B cell (primary cell): ENCODE measurements at regions not wholly inside any gene's neighbourhood (a gene's known extent, or its start where the extent isn't known, plus 50 kb on each side); places are given as distances from the start of the nearest gene placed in this dataset.

ENCODE experiments used
- ATAC-seq: fragments of 200-7000 bp; cut with Tn5 transposase; one replicate; pipeline ENCODE4 v1.10.0; 2021; ENCODE audit warnings: low read depth, mild to moderate bottlenecking, moderate number of reproducible peaks, moderate library complexity
- CTCF ChIA-PET: fragments of 350-600 bp; sonication (Branson Sonifier 250); formaldehyde crosslinking; loops from one replicate; lab custom pipeline; 2021; ENCODE audit warnings: antibody characterized with exemption, inconsistent platforms; lab: Charles Lee
- POLR2A ChIA-PET: fragments of 350-600 bp; sonication (Branson Sonifier 250); formaldehyde crosslinking; loops from one replicate; lab custom pipeline; 2021; ENCODE audit warnings: antibody characterized with exemption; lab: Charles Lee
- DNase-seq: peaks from one replicate; pipeline ENCODE4 v3.0.0; 2013
- H2AFZ ChIP-seq: 2 replicates; pipeline ENCODE4 v1.6.1; 2012; ENCODE audit warnings: mild to moderate bottlenecking, low read depth, low read length; ENCODE audit not compliant: insufficient read depth, poor library complexity, severe bottlenecking
- H3K27ac ChIP-seq, 2 donors: 1 replicate in 1 of 2; 2 replicates in 1 of 2; pipeline ENCODE4 v1.5.1; 2012 to 2013; ENCODE audit warnings: low read length in 2 of 2, mild to moderate bottlenecking in 2 of 2, moderate library complexity in 1 of 2
- H3K27me3 ChIP-seq, 4 experiments: fragments of 200-600 bp in 1 of 4; sonication (generic) in 1 of 4; replicated peaks in 1 of 4; 1 replicate in 2 of 4; 2 replicates in 2 of 4; pipeline versions ENCODE4 v1.6.1 to v1.7.0; 2013 to 2016; ENCODE audit warnings: low read length in 3 of 4, mild to moderate bottlenecking in 2 of 4, mixed read lengths in 1 of 4, moderate library complexity in 1 of 4; ENCODE audit not compliant: insufficient read depth in 4 of 4, control insufficient read depth in 3 of 4; ENCODE audit errors: control extremely low read depth in 1 of 4
- H3K36me3 ChIP-seq, 2 experiments: replicated peaks in 1 of 2; 1 replicate in 1 of 2; 2 replicates in 1 of 2; pipeline versions ENCODE4 v1.6.1 to v1.7.1; 2013; ENCODE audit warnings: low read length in 1 of 2; ENCODE audit not compliant: insufficient read depth in 2 of 2, control insufficient read depth in 1 of 2; ENCODE audit errors: control extremely low read depth in 1 of 2, extremely low read depth in 1 of 2
- H3K4me1 ChIP-seq, 2 donors: fragments of 200-600 bp in 1 of 2; sonication (generic) in 1 of 2; 1 replicate in 1 of 2; 2 replicates in 1 of 2; pipeline versions ENCODE4 v1.5.1 to v1.6.1; 2013 to 2017; ENCODE audit warnings: low read length in 2 of 2; ENCODE audit not compliant: control insufficient read depth in 2 of 2, insufficient read depth in 2 of 2
- H3K4me2 ChIP-seq: replicated peaks from 2 replicates; pipeline ENCODE3; 2012; ENCODE audit warnings: mild to moderate bottlenecking, low read depth, low read length; ENCODE audit not compliant: poor library complexity, severe bottlenecking
- H3K4me3 ChIP-seq, 5 experiments: fragments of 200-600 bp in 1 of 5; sonication (generic) in 1 of 5; 1 replicate in 3 of 5; 2 replicates in 2 of 5; pipeline versions ENCODE4 v1.5.1 to v1.7.0; 2011 to 2016; ENCODE audit warnings: low read length in 4 of 5, mild to moderate bottlenecking in 4 of 5, low read depth in 2 of 5, control low read depth in 1 of 5, moderate library complexity in 1 of 5; ENCODE audit not compliant: insufficient read depth in 1 of 5; ENCODE audit errors: control extremely low read depth in 1 of 5, extremely low read depth in 1 of 5
- H3K79me2 ChIP-seq: fragments of 200-600 bp; sonication (generic); one replicate; pipeline ENCODE4 v1.6.0; 2016; ENCODE audit warnings: low read length; ENCODE audit not compliant: control insufficient read depth, insufficient read depth
- H3K9ac ChIP-seq: fragments of 200-600 bp; sonication (generic); 2 replicates; pipeline ENCODE4 v1.6.1; 2017; ENCODE audit warnings: mild to moderate bottlenecking, low read length, moderate library complexity
- H3K9me3 ChIP-seq, 3 donors: one replicate each; pipeline versions ENCODE4 v1.6.1 to v1.7.1; 2013; ENCODE audit warnings: low read length in 2 of 3; ENCODE audit not compliant: control insufficient read depth in 2 of 3, insufficient read depth in 1 of 3; ENCODE audit errors: control extremely low read depth in 1 of 3
- H4K20me1 ChIP-seq: 2 replicates; pipeline ENCODE4 v1.6.0; 2012; ENCODE audit warnings: mild to moderate bottlenecking, low read length; ENCODE audit not compliant: insufficient read depth, control insufficient read depth, poor library complexity, severe bottlenecking
- H3K27ac Mint-ChIP-seq: one replicate; pipeline ENCODE4 v1.8.0; 2021; ENCODE audit warnings: mixed read lengths
- H3K27me3 Mint-ChIP-seq: one replicate; pipeline ENCODE4 v1.8.0; 2021; ENCODE audit warnings: mixed read lengths
- H3K4me1 Mint-ChIP-seq: one replicate; pipeline ENCODE4 v1.8.0; 2021; ENCODE audit warnings: mixed read lengths
- H3K4me3 Mint-ChIP-seq: one replicate; pipeline ENCODE4 v1.8.0; 2021; ENCODE audit warnings: mixed read lengths
- H3K9me3 Mint-ChIP-seq: one replicate; pipeline ENCODE4 v1.8.0; 2022; ENCODE audit warnings: mixed read lengths; ENCODE audit not compliant: insufficient read depth
- EZH2 ChIP-seq: IDR thresholded peaks from 2 replicates; pipeline ENCODE4 v1.6.1; 2012; ENCODE audit warnings: borderline replicate concordance, low read depth, mild to moderate bottlenecking, moderate library complexity, low read length; ENCODE audit not compliant: insufficient read depth, poor library complexity, severe bottlenecking
- WGBS: methylation state at CpG from one replicate; pipeline ENCODE4 v1.1.5; 2013; ENCODE audit warnings: missing lambda C conversion rate; ENCODE audit not compliant: insufficient coverage; 5-methylcytosine and 5-hydroxymethylcytosine counted together
- intact Hi-C: fragments of 100-400 bp; cut with micrococcal nuclease; formaldehyde crosslinking; loops from one replicate; pipeline ENCODE4 v1.10.0; 2022
- TF ChIP-seq, protein P1 (sequence below): fragments of 200-600 bp; IDR thresholded peaks from one replicate; pipeline ENCODE4 v1.8.0; 2022; ENCODE audit warnings: antibody characterized with exemption, mild to moderate bottlenecking

GRCh38 chr1:59008599-59009347, 224.9 kb upstream of the JUN start:
- H3K9ac ChIP-seq = peak overlapping the region; percentile 27
- ATAC-seq (no peak), DNase-seq (no peak)
- intact Hi-C loops = loop anchor here (1.0 to 5.0 kb wide), 5 partner anchors 40 to 289 kb away; partner anchors contain the start of genes FGGY and JUN
- H3K79me2 ChIP-seq = no peaks in the 10 kb centered on the region
- no peaks in the 10 kb centered on the region for H4K20me1 ChIP-seq
- peaks cover 86% of the 10 kb centered on the region for H3K4me1 Mint-ChIP-seq
- peak overlapping the region; percentile 55 for H3K4me3 Mint-ChIP-seq
- no peaks in the 10 kb centered on the region for H3K9me3 ChIP-seq
- peak overlapping the region in 1 of 5 experiments; percentile 44 for H3K4me3 ChIP-seq
- peak overlapping the region; percentile 54 for H2AFZ ChIP-seq
- H3K27ac Mint-ChIP-seq = peak overlapping the region; percentile 90
- TF ChIP-seq, protein P1, sequence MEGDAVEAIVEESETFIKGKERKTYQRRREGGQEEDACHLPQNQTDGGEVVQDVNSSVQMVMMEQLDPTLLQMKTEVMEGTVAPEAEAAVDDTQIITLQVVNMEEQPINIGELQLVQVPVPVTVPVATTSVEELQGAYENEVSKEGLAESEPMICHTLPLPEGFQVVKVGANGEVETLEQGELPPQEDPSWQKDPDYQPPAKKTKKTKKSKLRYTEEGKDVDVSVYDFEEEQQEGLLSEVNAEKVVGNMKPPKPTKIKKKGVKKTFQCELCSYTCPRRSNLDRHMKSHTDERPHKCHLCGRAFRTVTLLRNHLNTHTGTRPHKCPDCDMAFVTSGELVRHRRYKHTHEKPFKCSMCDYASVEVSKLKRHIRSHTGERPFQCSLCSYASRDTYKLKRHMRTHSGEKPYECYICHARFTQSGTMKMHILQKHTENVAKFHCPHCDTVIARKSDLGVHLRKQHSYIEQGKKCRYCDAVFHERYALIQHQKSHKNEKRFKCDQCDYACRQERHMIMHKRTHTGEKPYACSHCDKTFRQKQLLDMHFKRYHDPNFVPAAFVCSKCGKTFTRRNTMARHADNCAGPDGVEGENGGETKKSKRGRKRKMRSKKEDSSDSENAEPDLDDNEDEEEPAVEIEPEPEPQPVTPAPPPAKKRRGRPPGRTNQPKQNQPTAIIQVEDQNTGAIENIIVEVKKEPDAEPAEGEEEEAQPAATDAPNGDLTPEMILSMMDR = no peak
- TF ChIP-seq EZH2 = no peak
- H3K4me1 ChIP-seq = peaks cover 69 to 78% of the 10 kb centered on the region in 2 donors
- 83% methylated on average over 8 of the region's 8 CpGs for WGBS
- H3K4me2 ChIP-seq = peak overlapping the region; percentile 63
- ChIA-PET POLR2A (interaction anchor here (0.6 to 1.3 kb wide), 3 partner anchors 16 to 225 kb away, joined by 4 to 9 read pairs (median 4); partner anchors contain the start of gene JUN), CTCF (no interaction called here)
- H3K9me3 Mint-ChIP-seq = no peaks in the 10 kb centered on the region
- no peaks in the 10 kb centered on the region for H3K36me3 ChIP-seq
- H3K27me3 Mint-ChIP-seq = no peaks in the 10 kb centered on the region
- no peaks in the 10 kb centered on the region for H3K27me3 ChIP-seq
- H3K27ac ChIP-seq = peak overlapping the region; percentile 70 to 85

DNA sequence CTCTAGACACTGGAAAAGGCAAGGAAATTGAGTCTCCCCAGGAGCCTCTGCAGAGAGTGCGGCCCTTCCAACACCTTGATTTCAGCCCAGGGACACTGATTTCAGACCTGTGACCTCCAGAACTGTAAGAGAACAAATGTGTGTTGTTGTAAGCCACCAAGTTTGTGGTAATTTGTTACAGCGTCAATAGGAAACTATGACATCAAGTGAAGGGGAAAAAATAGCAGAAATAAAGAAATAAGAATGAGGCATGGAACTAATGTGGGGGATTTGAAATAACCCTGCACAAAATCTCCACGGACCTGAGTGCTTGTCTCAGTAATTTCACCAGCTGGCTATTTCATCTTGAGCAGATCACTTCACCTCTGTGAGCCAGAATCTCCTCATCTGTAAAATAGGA, 227.8 kb upstream of the JUN start:
- Mint-ChIP-seq H3K9me3 (no peaks in the 10 kb centered on the region), H3K4me1 (peaks cover 83% of the 10 kb centered on the region), H3K27me3 (no peaks in the 10 kb centered on the region), H3K27ac (peak overlapping the region; percentile 71), H3K4me3 (peak overlapping the region; percentile 35)
- H3K36me3 ChIP-seq = no peaks in the 10 kb centered on the region
- no peak overlapping the region for H3K4me3 ChIP-seq
- ChIA-PET POLR2A (interaction anchor here (1.8 kb wide), 1 partner anchor 227 kb away, joined by 5 read pairs; the partner anchor contains the start of gene JUN), CTCF (interaction anchor here (1.0 to 1.6 kb wide), 3 partner anchors 10 to 227 kb away, joined by 3 to 8 read pairs (median 4); no protein-coding TSS in a partner anchor)
- no peaks in the 10 kb centered on the region for H3K9me3 ChIP-seq
- peaks cover 61 to 79% of the 10 kb centered on the region in 2 donors for H3K4me1 ChIP-seq
- no peaks in the 10 kb centered on the region for H4K20me1 ChIP-seq
- no peak overlapping the region for H3K9ac ChIP-seq
- H3K27ac ChIP-seq = no peak overlapping the region
- TF ChIP-seq EZH2 = no peak
- TF ChIP-seq, protein P1 = no peak
- no peak for ATAC-seq
- H2AFZ ChIP-seq = no peak overlapping the region
- no peak for DNase-seq
- intact Hi-C loops = loop anchor here (2.0 to 5.0 kb wide), 5 partner anchors 15 to 686 kb away; no protein-coding TSS in a partner anchor
- WGBS = 80% methylated on average over 1 of the region's 3 CpGs
- H3K27me3 ChIP-seq = no peaks in the 10 kb centered on the region
- H3K4me2 ChIP-seq = no peak overlapping the region
- no peaks in the 10 kb centered on the region for H3K79me2 ChIP-seq
